ENCODE measurements at regions not wholly inside any gene's neighbourhood (a gene's known extent, or its start where the extent isn't known, plus 50 kb on each side); places are given as distances from the start of the nearest gene placed in this dataset.
"Not testable (repeated sequence)": the region's sequence is repeated elsewhere in the genome, so short reads cannot be mapped to it uniquely, and the experiment has no call there.

DNA sequence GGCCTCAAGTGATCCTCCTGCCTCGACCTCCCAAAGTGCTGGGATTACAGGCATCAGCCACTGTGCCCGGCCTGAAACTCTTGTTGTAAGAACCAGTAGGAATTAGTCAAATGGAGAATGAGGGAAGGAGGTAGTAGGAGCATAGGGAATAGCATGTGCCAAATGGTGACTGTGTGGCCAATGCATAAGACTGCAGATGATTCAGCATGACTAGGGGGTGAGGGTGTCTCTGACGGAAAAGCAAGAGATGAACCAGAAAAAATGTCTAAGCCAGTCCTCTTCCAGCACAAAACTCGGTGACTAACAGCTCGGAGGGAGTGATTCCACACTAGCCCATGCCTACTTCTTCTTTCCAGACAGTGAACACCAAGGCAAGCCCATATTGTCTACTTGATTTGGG lies 58.2 kb upstream of the DUSP21 start:
- Mint-ChIP-seq H3K27ac (no peak overlapping the region), H3K27me3 (no peaks in the 10 kb centered on the region), H3K36me3 (no peaks in the 10 kb centered on the region), H3K9me3 (no peaks in the 10 kb centered on the region), H3K4me3 (no peak overlapping the region), H3K4me1 (ENCODE audit: unreplicated experiment) (no peaks in the 10 kb centered on the region)
- TF ChIP-seq, protein P1, sequence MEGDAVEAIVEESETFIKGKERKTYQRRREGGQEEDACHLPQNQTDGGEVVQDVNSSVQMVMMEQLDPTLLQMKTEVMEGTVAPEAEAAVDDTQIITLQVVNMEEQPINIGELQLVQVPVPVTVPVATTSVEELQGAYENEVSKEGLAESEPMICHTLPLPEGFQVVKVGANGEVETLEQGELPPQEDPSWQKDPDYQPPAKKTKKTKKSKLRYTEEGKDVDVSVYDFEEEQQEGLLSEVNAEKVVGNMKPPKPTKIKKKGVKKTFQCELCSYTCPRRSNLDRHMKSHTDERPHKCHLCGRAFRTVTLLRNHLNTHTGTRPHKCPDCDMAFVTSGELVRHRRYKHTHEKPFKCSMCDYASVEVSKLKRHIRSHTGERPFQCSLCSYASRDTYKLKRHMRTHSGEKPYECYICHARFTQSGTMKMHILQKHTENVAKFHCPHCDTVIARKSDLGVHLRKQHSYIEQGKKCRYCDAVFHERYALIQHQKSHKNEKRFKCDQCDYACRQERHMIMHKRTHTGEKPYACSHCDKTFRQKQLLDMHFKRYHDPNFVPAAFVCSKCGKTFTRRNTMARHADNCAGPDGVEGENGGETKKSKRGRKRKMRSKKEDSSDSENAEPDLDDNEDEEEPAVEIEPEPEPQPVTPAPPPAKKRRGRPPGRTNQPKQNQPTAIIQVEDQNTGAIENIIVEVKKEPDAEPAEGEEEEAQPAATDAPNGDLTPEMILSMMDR (conservative IDR thresholded peaks at IDR 0.05) = no peak
- DNase-seq (ENCODE audit: extremely low spot score, unreplicated experiment) = no peak

DNA sequence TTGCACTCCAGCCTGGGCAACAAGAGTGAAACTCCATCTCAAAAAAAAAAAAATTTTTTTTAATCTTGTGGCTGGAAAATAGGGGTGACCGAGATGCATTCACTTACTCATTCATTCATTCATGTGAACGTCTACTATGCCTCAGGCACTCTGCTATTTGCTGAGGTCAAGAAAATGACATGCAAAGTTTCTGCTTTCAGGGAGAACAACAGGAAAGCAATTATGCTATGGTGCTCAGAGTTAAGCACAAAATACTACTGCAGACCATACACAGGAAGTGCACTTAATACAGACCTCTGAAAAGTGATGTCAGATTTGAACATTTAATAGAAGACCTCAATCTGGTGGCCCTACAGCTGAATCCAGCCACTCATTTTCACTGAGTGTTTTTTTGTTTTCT lies 59.6 kb upstream of the DUSP21 start:
- Mint-ChIP-seq H3K9me3 (no peaks in the 10 kb centered on the region), H3K36me3 (no peaks in the 10 kb centered on the region), H3K27ac (no peak overlapping the region), H3K4me1 (ENCODE audit: unreplicated experiment) (no peaks in the 10 kb centered on the region), H3K4me3 (no peak overlapping the region), H3K27me3 (no peaks in the 10 kb centered on the region)
- TF ChIP-seq, protein P1 (conservative IDR thresholded peaks at IDR 0.05) = no peak
- DNase-seq (ENCODE audit: extremely low spot score, unreplicated experiment) = no peak

- Mint-ChIP-seq H3K27ac (no peak overlapping the region), H3K36me3 (no peaks in the 10 kb centered on the region), H3K4me1 (ENCODE audit: unreplicated experiment) (no peaks in the 10 kb centered on the region), H3K9me3 (peaks cover 5% of the 10 kb centered on the region), H3K27me3 (no peaks in the 10 kb centered on the region), H3K4me3 (no peak overlapping the region)
- TF ChIP-seq, protein P1 (conservative IDR thresholded peaks at IDR 0.05) = no peak
- DNase-seq (ENCODE audit: extremely low spot score, unreplicated experiment) = no peak
Observed at GRCh38 chrX:44778254-44778653, 65.6 kb upstream of the DUSP21 start.

DNA sequence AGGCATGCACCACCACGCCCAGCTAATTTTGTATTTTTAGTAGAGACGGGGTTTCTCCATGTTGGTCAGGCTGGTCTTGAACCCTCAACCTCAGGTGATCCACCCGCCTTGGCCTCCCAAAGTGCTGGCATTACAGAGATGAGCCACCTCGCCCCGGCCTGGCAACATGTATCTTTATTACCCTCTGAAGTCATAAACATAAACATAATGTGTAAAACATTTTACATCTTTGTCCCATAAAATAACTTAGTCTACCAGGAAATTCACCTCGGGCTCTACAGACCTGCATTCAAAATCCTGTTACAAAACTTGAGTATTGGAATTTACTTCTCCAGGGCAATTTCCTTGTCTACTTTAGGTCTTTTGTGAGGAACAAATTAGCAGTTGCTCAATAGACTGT lies 68.1 kb upstream of the DUSP21 start:
- no peak overlapping the region for H3K27ac Mint-ChIP-seq
- TF ChIP-seq, protein P1 (conservative IDR thresholded peaks at IDR 0.05) = no peak
- no peak overlapping the region for H3K4me3 Mint-ChIP-seq
- DNase-seq (ENCODE audit: extremely low spot score, unreplicated experiment) = no peak
- H3K27me3 Mint-ChIP-seq = no peaks in the 10 kb centered on the region
- no peaks in the 10 kb centered on the region for H3K4me1 Mint-ChIP-seq (ENCODE audit: unreplicated experiment)
- H3K36me3 Mint-ChIP-seq = no peaks in the 10 kb centered on the region
- H3K9me3 Mint-ChIP-seq = peaks cover 5% of the 10 kb centered on the region

DNA sequence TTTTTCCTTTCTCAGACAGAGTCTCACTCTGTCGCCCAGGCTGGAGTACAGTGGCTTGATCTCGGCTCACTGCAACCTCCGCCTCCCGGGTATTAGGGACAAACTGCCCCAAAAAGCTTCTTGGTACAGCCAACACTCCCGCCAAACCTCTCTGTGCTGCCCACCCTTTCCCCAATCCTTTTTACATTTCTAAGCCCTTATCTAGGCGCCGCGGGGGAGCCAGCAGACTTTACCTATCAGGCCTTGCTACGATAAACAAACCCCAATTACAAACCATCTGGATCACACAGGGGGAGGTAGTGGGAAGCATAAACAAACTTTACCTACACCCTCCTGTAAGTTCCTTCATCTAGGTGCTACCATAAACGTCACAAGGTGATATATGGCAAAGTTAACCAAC lies 69.8 kb upstream of the DUSP21 start:
- not testable (repeated sequence) for H3K27me3 Mint-ChIP-seq

GRCh38 chrX:44770121-44770520 lies 73.7 kb upstream of the DUSP21 start:
- no peak for DNase-seq (ENCODE audit: extremely low spot score, unreplicated experiment)
- Mint-ChIP-seq H3K36me3 (no peaks in the 10 kb centered on the region), H3K4me1 (ENCODE audit: unreplicated experiment) (no peaks in the 10 kb centered on the region), H3K27ac (no peak overlapping the region), H3K4me3 (no peak overlapping the region), H3K27me3 (no peaks in the 10 kb centered on the region), H3K9me3 (no peaks in the 10 kb centered on the region)
- TF ChIP-seq, protein P1 (conservative IDR thresholded peaks at IDR 0.05) = no peak

More for the DNA sequence above, 69.8 kb upstream of the DUSP21 start:
- H3K4me3 Mint-ChIP-seq; H3K27ac Mint-ChIP-seq; H3K4me1 Mint-ChIP-seq (ENCODE audit: unreplicated experiment); H3K36me3 Mint-ChIP-seq; H3K9me3 Mint-ChIP-seq; DNase-seq (ENCODE audit: extremely low spot score, unreplicated experiment): not testable (repeated sequence)
